HL-60 (cell line): ENCODE measurements at regions not wholly inside any gene's neighbourhood (a gene's known extent, or its start where the extent isn't known, plus 50 kb on each side); places are given as distances from the start of the nearest gene placed in this dataset.

Source experiments
- GABPA ChIP-seq: IDR thresholded peaks from 2 replicates; pipeline ENCODE4 v1.6.1; 2012; ENCODE audit warnings: low read depth
- POLR2AphosphoS5 ChIP-seq: IDR thresholded peaks from 2 replicates; pipeline ENCODE4 v1.6.1; 2012; ENCODE audit warnings: low read depth
- TF ChIP-seq, protein P1 (sequence below): IDR thresholded peaks from one replicate; pipeline ENCODE4 v1.5.1; 2011; ENCODE audit warnings: low read length, control low read depth, inconsistent platforms; ENCODE audit not compliant: insufficient read depth
- TF ChIP-seq, protein P2 (sequence below): IDR thresholded peaks from 2 replicates; pipeline ENCODE4 v1.6.1; 2012; ENCODE audit warnings: low read depth; ENCODE audit not compliant: insufficient replicate concordance

DNA sequence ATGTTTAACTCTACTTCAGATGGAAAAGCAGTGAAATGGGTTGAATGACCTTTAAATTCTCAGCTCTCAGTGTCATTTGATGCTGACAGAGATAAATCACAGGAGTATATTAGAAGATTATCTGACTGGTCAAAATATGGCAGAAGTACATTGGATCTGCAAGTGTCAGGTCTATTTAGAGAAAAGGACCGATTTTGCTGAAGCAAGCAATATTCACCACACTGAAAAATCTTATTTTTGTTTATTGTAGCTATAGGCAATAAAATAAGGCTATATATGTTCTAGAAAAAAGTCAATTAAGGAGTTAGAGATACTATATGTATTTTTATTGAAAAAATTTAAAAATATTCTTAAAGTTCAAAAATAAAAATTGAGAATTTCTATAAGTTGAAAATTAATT lies 325.3 kb downstream of the CXXC4 start:
- TF ChIP-seq, protein P1, sequence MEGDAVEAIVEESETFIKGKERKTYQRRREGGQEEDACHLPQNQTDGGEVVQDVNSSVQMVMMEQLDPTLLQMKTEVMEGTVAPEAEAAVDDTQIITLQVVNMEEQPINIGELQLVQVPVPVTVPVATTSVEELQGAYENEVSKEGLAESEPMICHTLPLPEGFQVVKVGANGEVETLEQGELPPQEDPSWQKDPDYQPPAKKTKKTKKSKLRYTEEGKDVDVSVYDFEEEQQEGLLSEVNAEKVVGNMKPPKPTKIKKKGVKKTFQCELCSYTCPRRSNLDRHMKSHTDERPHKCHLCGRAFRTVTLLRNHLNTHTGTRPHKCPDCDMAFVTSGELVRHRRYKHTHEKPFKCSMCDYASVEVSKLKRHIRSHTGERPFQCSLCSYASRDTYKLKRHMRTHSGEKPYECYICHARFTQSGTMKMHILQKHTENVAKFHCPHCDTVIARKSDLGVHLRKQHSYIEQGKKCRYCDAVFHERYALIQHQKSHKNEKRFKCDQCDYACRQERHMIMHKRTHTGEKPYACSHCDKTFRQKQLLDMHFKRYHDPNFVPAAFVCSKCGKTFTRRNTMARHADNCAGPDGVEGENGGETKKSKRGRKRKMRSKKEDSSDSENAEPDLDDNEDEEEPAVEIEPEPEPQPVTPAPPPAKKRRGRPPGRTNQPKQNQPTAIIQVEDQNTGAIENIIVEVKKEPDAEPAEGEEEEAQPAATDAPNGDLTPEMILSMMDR, result no peak
- TF ChIP-seq POLR2AphosphoS5 (no peak), GABPA (no peak)
- TF ChIP-seq, protein P2, sequence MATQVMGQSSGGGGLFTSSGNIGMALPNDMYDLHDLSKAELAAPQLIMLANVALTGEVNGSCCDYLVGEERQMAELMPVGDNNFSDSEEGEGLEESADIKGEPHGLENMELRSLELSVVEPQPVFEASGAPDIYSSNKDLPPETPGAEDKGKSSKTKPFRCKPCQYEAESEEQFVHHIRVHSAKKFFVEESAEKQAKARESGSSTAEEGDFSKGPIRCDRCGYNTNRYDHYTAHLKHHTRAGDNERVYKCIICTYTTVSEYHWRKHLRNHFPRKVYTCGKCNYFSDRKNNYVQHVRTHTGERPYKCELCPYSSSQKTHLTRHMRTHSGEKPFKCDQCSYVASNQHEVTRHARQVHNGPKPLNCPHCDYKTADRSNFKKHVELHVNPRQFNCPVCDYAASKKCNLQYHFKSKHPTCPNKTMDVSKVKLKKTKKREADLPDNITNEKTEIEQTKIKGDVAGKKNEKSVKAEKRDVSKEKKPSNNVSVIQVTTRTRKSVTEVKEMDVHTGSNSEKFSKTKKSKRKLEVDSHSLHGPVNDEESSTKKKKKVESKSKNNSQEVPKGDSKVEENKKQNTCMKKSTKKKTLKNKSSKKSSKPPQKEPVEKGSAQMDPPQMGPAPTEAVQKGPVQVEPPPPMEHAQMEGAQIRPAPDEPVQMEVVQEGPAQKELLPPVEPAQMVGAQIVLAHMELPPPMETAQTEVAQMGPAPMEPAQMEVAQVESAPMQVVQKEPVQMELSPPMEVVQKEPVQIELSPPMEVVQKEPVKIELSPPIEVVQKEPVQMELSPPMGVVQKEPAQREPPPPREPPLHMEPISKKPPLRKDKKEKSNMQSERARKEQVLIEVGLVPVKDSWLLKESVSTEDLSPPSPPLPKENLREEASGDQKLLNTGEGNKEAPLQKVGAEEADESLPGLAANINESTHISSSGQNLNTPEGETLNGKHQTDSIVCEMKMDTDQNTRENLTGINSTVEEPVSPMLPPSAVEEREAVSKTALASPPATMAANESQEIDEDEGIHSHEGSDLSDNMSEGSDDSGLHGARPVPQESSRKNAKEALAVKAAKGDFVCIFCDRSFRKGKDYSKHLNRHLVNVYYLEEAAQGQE, result no peak
